OCI-LY1 (cell line): ENCODE measurements at regions not wholly inside any gene's neighbourhood (a gene's known extent, or its start where the extent isn't known, plus 50 kb on each side); places are given as distances from the start of the nearest gene placed in this dataset.

Source experiments
- H2AFZ ChIP-seq: fragments of 200-600 bp; sonication (generic), shearing (Covaris generic); 2 replicates; pipeline ENCODE4 v1.6.0; 2014; ENCODE audit warnings: antibody characterized with exemption, mild to moderate bottlenecking, low read length
- H3F3A ChIP-seq: fragments of 200-600 bp; sonication (generic), shearing (Covaris generic); 2 replicates; pipeline ENCODE4 v1.6.0; 2014; ENCODE audit warnings: mild to moderate bottlenecking, antibody characterized with exemption, low read length, moderate library complexity; ENCODE audit not compliant: insufficient read depth
- H3K27ac ChIP-seq: fragments of 200-600 bp; sonication (generic); 2 replicates; pipeline ENCODE4 v1.5.1; 2014; ENCODE audit warnings: low read length, mixed run types, mild to moderate bottlenecking, low read depth; ENCODE audit not compliant: poor library complexity, severe bottlenecking
- H3K27me3 ChIP-seq: fragments of 200-600 bp; sonication (generic); 2 replicates; pipeline ENCODE4 v1.6.0; 2014; ENCODE audit warnings: antibody characterized with exemption, mild to moderate bottlenecking, low read length, moderate library complexity; ENCODE audit not compliant: insufficient read depth
- H3K36me3 ChIP-seq: fragments of 200-600 bp; sonication (generic); 2 replicates; pipeline ENCODE4 v1.6.1; 2014; ENCODE audit warnings: mild to moderate bottlenecking, antibody characterized with exemption, low read length, moderate library complexity, mixed read lengths; ENCODE audit not compliant: insufficient read depth
- H3K4me1 ChIP-seq: fragments of 200-600 bp; sonication (generic); 2 replicates; pipeline ENCODE4 v1.5.1; 2014; ENCODE audit warnings: mild to moderate bottlenecking, low read length, moderate library complexity; ENCODE audit not compliant: insufficient read depth, severe bottlenecking
- H3K4me2 ChIP-seq: fragments of 200-600 bp; sonication (generic), shearing (Covaris generic); 2 replicates; pipeline ENCODE4 v1.6.1; 2014; ENCODE audit warnings: low read length
- H3K4me3 ChIP-seq: fragments of 200-600 bp; sonication (generic); 2 replicates; pipeline ENCODE4 v1.5.1; 2014; ENCODE audit warnings: low read length, low read depth, mild to moderate bottlenecking, mixed read lengths; ENCODE audit not compliant: poor library complexity, severe bottlenecking
- H3K79me2 ChIP-seq: fragments of 200-600 bp; shearing (Covaris generic); 2 replicates; pipeline ENCODE4 v1.6.1; 2016; ENCODE audit warnings: mixed run types, low read length, mixed read lengths; ENCODE audit not compliant: insufficient read depth
- H3K9ac ChIP-seq: fragments of 200-600 bp; sonication (generic), shearing (Covaris generic); 2 replicates; pipeline ENCODE4 v1.6.1; 2014; ENCODE audit warnings: mild to moderate bottlenecking, low read length, mixed read lengths
- H3K9me2 ChIP-seq: fragments of 200-600 bp; sonication (generic), shearing (Covaris generic); 2 replicates; pipeline ENCODE4 v1.6.1; 2014; ENCODE audit warnings: low read depth, mild to moderate bottlenecking, low read length, mixed read lengths
- H3K9me3 ChIP-seq: fragments of 200-600 bp; shearing (Covaris generic); 2 replicates; pipeline ENCODE4 v1.6.1; 2014; ENCODE audit warnings: low read length, mixed read lengths
- H4K20me1 ChIP-seq: fragments of 200-600 bp; sonication (generic), shearing (Covaris generic); 2 replicates; pipeline ENCODE4 v1.6.0; 2016; ENCODE audit warnings: mild to moderate bottlenecking, low read length; ENCODE audit not compliant: insufficient read depth
- CTCF ChIP-seq: fragments of 200-600 bp; sonication (generic), shearing (Covaris generic); IDR thresholded peaks from 2 replicates; pipeline ENCODE4 v1.5.1; 2017; ENCODE audit warnings: mild to moderate bottlenecking, antibody characterized with exemption, low read length, moderate library complexity, mixed read lengths
- EZH2 ChIP-seq: fragments of 200-600 bp; sonication (generic), shearing (Covaris generic); IDR thresholded peaks from 2 replicates; pipeline ENCODE4 v1.8.0; 2017; ENCODE audit warnings: borderline replicate concordance, mixed run types, mild to moderate bottlenecking, antibody characterized with exemption, low read length, moderate library complexity, mixed read lengths

- Histone ChIP-seq H3F3A (no peaks in the 10 kb centered on the region), H3K36me3 (no peaks in the 10 kb centered on the region), H3K4me2 (no peak overlapping the region), H3K9ac (no peak overlapping the region), H4K20me1 (no peaks in the 10 kb centered on the region), H3K79me2 (no peaks in the 10 kb centered on the region), H3K4me3 (no peak overlapping the region), H3K9me2 (no peaks in the 10 kb centered on the region), H2AFZ (no peak overlapping the region), H3K4me1 (no peaks in the 10 kb centered on the region), H3K27me3 (no peaks in the 10 kb centered on the region), H3K9me3 (no peaks in the 10 kb centered on the region), H3K27ac (no peak overlapping the region)
- TF ChIP-seq EZH2: no peak
- TF ChIP-seq CTCF: no peak
Measured at GRCh38 chr7:19405541-19405940, 260.3 kb upstream of the FERD3L start.

- no peak overlapping the region for H3K9ac ChIP-seq
- H3K4me2 ChIP-seq: no peak overlapping the region
- no peaks in the 10 kb centered on the region for H3K79me2 ChIP-seq
- no peaks in the 10 kb centered on the region for H3K4me1 ChIP-seq
- no peak overlapping the region for H3K27ac ChIP-seq
- H3K36me3 ChIP-seq: no peaks in the 10 kb centered on the region
- H3K9me2 ChIP-seq: no peaks in the 10 kb centered on the region
- no peaks in the 10 kb centered on the region for H4K20me1 ChIP-seq
- H2AFZ ChIP-seq: no peak overlapping the region
- H3K4me3 ChIP-seq: no peak overlapping the region
- H3K9me3 ChIP-seq: no peaks in the 10 kb centered on the region
- TF ChIP-seq CTCF: no peak
- no peak for TF ChIP-seq EZH2
- H3K27me3 ChIP-seq: no peaks in the 10 kb centered on the region
- no peaks in the 10 kb centered on the region for H3F3A ChIP-seq
Measured at GRCh38 chr7:19404912-19405329, 259.7 kb upstream of the FERD3L start.

GRCh38 chr7:19403691-19404090 lies 258.5 kb upstream of the FERD3L start:
- Histone ChIP-seq H3K9me3 (no peaks in the 10 kb centered on the region), H3K27ac (no peak overlapping the region)

More at GRCh38 chr7:19403691-19404090, 258.5 kb upstream of the FERD3L start:
- Histone ChIP-seq H3K79me2 (no peaks in the 10 kb centered on the region), H2AFZ (no peak overlapping the region), H3K4me3 (no peak overlapping the region), H3F3A (no peaks in the 10 kb centered on the region), H3K4me2 (no peak overlapping the region), H3K27me3 (no peaks in the 10 kb centered on the region), H3K9ac (no peak overlapping the region), H3K36me3 (no peaks in the 10 kb centered on the region), H3K9me2 (no peaks in the 10 kb centered on the region), H3K4me1 (no peaks in the 10 kb centered on the region), H4K20me1 (no peaks in the 10 kb centered on the region)
- TF ChIP-seq EZH2: no peak
- no peak for TF ChIP-seq CTCF
